Smooth muscle cell (in vitro differentiated cells): ENCODE measurements at regions not wholly inside any gene's neighbourhood (a gene's known extent, or its start where the extent isn't known, plus 50 kb on each side); places are given as distances from the start of the nearest gene placed in this dataset.

Source experiments
- DNase-seq: peaks from one replicate; lab custom pipeline; 2025; ENCODE audit not compliant: unreplicated experiment; lab: John Stamatoyannopoulos, UW
- H2AFZ ChIP-seq: fragments of 200-600 bp; sonication (generic); 2 replicates; pipeline ENCODE4 v1.6.0; 2016; ENCODE audit warnings: antibody characterized with exemption, low read depth, mild to moderate bottlenecking
- H3F3A ChIP-seq: fragments of 200-600 bp; sonication (generic); 2 replicates; pipeline ENCODE4 v1.6.0; 2017; ENCODE audit warnings: antibody characterized with exemption, low read depth
- H3K27ac ChIP-seq: fragments of 200-600 bp; sonication (generic); 2 replicates; pipeline ENCODE4 v1.5.1; 2016; ENCODE audit warnings: low read depth, mild to moderate bottlenecking
- H3K27me3 ChIP-seq: fragments of 200-600 bp; sonication (generic); 2 replicates; pipeline ENCODE4 v1.6.1; 2016; ENCODE audit warnings: low read depth, mild to moderate bottlenecking
- H3K36me3 ChIP-seq: fragments of 200-600 bp; sonication (generic); 2 replicates; pipeline ENCODE4 v1.5.1; 2016; ENCODE audit warnings: low read depth
- H3K4me1 ChIP-seq: fragments of 200-600 bp; sonication (generic); 2 replicates; pipeline ENCODE4 v1.5.1; 2016; ENCODE audit warnings: low read depth
- H3K4me2 ChIP-seq: fragments of 200-600 bp; sonication (generic); 2 replicates; pipeline ENCODE4 v1.6.0; 2016; ENCODE audit warnings: mild to moderate bottlenecking
- H3K4me3 ChIP-seq: fragments of 200-600 bp; sonication (generic); 2 replicates; pipeline ENCODE4 v1.5.1; 2016; ENCODE audit warnings: mild to moderate bottlenecking
- H3K79me2 ChIP-seq: fragments of 200-600 bp; sonication (generic); 2 replicates; pipeline ENCODE4 v1.6.0; 2016; ENCODE audit warnings: low read depth, mild to moderate bottlenecking
- H3K9ac ChIP-seq: fragments of 200-600 bp; sonication (generic); 2 replicates; pipeline ENCODE4 v1.6.0; 2016; ENCODE audit warnings: low read depth
- H3K9me3 ChIP-seq: fragments of 200-600 bp; sonication (generic); replicated peaks from 2 replicates; pipeline ENCODE4 v1.5.1; 2016; ENCODE audit warnings: low read depth
- H4K20me1 ChIP-seq: fragments of 200-600 bp; sonication (generic); 2 replicates; pipeline ENCODE4 v1.6.0; 2016; ENCODE audit warnings: low read depth
- WGBS: methylation state at CpG from one replicate; pipeline ENCODE4 v1.1.7; 2016; ENCODE audit warnings: low lambda C conversion rate; 5-methylcytosine and 5-hydroxymethylcytosine counted together
- TF ChIP-seq, protein P1 (sequence below): fragments of 200-600 bp; sonication (generic); IDR thresholded peaks from 2 replicates; pipeline ENCODE4 v1.5.1; 2017; ENCODE audit warnings: borderline replicate concordance, mild to moderate bottlenecking, antibody characterized with exemption; ENCODE audit not compliant: insufficient read depth, poor library complexity, severe bottlenecking

DNA sequence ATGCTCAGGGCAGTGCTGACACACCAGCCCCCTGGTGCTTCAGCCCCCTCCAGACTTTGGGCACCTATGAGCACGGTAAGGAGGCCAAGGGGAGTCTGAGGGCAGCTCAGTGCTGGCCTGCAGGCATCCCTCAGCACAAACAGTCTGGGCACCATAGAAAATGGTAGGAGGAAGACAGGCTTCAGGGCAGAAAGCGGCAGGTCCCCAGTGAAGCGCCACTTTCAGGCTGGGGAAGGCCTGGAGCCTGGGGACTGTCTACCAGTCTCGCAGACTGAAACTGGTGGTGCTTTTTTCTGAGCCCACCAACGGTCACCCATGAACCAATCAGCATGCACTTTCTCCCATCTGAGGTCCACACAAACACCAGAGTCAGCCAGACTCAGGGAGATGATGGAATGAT, 1074.7 kb downstream of the PCDH18 start:
- Histone ChIP-seq H4K20me1 (no peaks in the 10 kb centered on the region), H2AFZ (no peak overlapping the region), H3F3A (no peaks in the 10 kb centered on the region), H3K79me2 (no peaks in the 10 kb centered on the region), H3K9ac (no peak overlapping the region), H3K4me2 (no peak overlapping the region), H3K36me3 (no peaks in the 10 kb centered on the region), H3K4me3 (no peak overlapping the region), H3K27ac (no peak overlapping the region), H3K27me3 (no peaks in the 10 kb centered on the region), H3K9me3 (no peaks in the 10 kb centered on the region), H3K4me1 (no peaks in the 10 kb centered on the region)
- WGBS, result 87% methylated on average over 5 of the region's 5 CpGs
- no peak for DNase-seq
- TF ChIP-seq, protein P1, sequence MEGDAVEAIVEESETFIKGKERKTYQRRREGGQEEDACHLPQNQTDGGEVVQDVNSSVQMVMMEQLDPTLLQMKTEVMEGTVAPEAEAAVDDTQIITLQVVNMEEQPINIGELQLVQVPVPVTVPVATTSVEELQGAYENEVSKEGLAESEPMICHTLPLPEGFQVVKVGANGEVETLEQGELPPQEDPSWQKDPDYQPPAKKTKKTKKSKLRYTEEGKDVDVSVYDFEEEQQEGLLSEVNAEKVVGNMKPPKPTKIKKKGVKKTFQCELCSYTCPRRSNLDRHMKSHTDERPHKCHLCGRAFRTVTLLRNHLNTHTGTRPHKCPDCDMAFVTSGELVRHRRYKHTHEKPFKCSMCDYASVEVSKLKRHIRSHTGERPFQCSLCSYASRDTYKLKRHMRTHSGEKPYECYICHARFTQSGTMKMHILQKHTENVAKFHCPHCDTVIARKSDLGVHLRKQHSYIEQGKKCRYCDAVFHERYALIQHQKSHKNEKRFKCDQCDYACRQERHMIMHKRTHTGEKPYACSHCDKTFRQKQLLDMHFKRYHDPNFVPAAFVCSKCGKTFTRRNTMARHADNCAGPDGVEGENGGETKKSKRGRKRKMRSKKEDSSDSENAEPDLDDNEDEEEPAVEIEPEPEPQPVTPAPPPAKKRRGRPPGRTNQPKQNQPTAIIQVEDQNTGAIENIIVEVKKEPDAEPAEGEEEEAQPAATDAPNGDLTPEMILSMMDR, result no peak

DNA sequence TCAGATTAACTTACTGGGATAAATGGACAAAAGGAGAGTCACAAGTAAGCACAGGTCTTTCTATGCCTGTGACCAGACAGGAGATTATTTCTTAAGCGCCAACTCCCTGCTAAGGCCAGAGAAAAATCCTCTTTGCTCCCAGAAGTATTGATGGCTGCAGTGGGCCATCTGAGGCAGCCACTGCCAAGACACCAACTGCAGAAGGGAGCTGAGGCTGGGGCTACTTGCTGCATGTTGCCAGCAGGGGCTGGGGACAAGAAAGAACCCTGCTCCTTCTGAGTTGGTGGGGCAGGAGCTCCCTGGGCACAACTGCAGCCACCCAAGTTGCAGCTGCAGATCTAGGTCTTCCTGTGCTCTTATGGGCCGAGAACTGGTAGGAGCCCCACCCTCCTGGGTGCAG, 1075.3 kb downstream of the PCDH18 start:
- Histone ChIP-seq H3K27ac (no peak overlapping the region), H3K4me2 (no peak overlapping the region), H3F3A (no peaks in the 10 kb centered on the region), H3K79me2 (no peaks in the 10 kb centered on the region), H3K27me3 (no peaks in the 10 kb centered on the region), H3K36me3 (no peaks in the 10 kb centered on the region), H3K4me3 (no peak overlapping the region), H3K4me1 (no peaks in the 10 kb centered on the region), H2AFZ (no peak overlapping the region), H3K9ac (no peak overlapping the region), H4K20me1 (no peaks in the 10 kb centered on the region), H3K9me3 (no peaks in the 10 kb centered on the region)
- DNase-seq, result no peak
- TF ChIP-seq, protein P1, result no peak
- WGBS, result 95% methylated on average over 2 of the region's 2 CpGs

DNA sequence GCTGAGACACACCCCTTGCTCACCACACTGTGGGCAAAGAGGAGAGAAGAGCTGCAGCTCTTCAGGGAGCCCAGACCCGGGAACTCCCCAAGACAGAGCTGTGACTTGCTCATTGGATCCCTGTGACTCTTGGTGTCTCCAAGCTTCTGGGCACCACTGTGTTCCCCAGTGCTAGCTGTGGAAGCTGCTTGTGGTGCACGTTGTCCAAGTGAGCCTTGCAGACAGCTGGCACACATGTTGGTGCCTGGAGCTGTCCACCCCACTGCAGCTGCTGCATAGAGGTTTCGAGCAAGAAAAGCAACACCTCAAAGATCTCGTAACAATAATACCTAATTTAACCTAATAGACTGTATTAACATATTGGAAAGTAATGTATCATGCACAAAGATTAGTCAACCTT, 1089.3 kb downstream of the PCDH18 start:
- Histone ChIP-seq H3K4me2 (no peak overlapping the region), H2AFZ (no peak overlapping the region), H3K4me1 (no peaks in the 10 kb centered on the region), H3K9ac (no peak overlapping the region), H3K36me3 (no peaks in the 10 kb centered on the region), H3K27ac (no peak overlapping the region), H4K20me1 (no peaks in the 10 kb centered on the region), H3K27me3 (no peaks in the 10 kb centered on the region), H3K4me3 (no peak overlapping the region), H3F3A (no peaks in the 10 kb centered on the region), H3K9me3 (no peaks in the 10 kb centered on the region), H3K79me2 (no peaks in the 10 kb centered on the region)
- TF ChIP-seq, protein P1, result no peak
- no peak for DNase-seq
- WGBS, result 98% methylated on average over 4 of the region's 4 CpGs

DNA sequence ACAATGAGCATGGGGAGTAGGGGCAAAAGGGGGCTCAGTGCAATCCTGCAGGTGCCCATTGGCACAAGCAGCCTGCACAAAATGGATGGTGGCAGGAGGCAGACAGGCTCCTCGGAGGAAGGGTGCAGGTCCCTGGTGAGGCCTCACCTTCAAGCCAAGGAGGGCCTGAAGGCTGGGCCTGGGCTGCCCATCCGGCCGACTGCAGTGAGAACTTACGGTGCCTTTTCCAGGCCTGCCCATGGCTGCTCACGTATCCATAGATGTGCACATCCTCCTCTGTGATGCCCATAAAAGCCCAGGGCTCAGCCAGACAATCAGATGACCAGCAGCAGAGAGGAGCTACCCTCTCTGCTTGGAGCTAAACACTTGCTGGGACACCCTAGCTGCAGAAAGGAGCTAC, 1089.8 kb downstream of the PCDH18 start:
- no peak for DNase-seq
- Histone ChIP-seq H3K79me2 (no peaks in the 10 kb centered on the region), H2AFZ (no peak overlapping the region), H4K20me1 (no peaks in the 10 kb centered on the region), H3K27me3 (no peaks in the 10 kb centered on the region), H3K4me3 (no peak overlapping the region), H3K4me2 (no peak overlapping the region), H3K27ac (no peak overlapping the region), H3K36me3 (no peaks in the 10 kb centered on the region), H3F3A (no peaks in the 10 kb centered on the region), H3K9me3 (no peaks in the 10 kb centered on the region), H3K4me1 (no peaks in the 10 kb centered on the region), H3K9ac (no peak overlapping the region)
- WGBS, result 96% methylated on average over 5 of the region's 5 CpGs
- TF ChIP-seq, protein P1, result no peak
